HG02938 (cell line): ENCODE measurements at regions not wholly inside any gene's neighbourhood (a gene's known extent, or its start where the extent isn't known, plus 50 kb on each side); places are given as distances from the start of the nearest gene placed in this dataset.

ENCODE experiments used
- ATAC-seq: cut with Tn5 transposase; IDR thresholded peaks from one replicate; pipeline ENCODE4 v1.9.1; 2021; ENCODE audit warnings: mild to moderate bottlenecking, moderate library complexity; ENCODE audit not compliant: unreplicated experiment

DNA sequence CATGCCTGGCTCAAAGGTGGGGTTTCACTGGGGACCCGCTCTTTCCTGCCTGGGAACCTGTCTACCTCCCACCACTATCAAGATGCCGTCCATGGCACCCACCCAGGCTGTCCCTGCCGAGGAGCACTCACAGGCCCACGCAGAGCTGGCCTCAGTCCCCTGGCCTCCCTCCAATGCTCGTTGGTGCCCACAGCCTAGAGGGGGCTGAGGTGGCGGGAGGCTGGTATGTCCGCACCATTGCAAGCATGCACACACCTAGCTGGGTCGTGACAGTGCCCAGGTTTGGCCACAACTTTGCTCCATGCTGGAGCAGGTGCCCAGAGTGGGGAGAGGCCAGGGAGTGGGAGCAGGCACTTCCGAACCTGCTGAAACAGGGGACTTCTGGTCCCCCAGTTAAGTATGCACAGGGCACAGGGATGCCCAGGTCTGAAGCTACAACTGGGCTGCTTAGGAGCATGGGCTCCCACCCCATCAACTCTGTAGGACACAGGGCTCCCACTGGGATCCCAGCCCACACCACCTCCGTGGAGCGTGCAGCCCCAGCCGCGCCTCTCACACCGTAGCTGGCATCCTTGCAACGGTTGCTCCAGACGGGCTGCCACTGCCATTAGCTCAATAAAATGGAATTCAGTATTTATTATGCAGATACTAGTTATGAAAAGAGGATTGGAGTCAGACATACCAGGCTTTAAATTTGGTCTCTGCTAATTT, 1376.1 kb upstream of the TENM3 start:
- ATAC-seq, result no peak

GRCh38 chr4:180870623-180871022, 1372.6 kb upstream of the TENM3 start:
- no peak for ATAC-seq

- no peak for ATAC-seq
Measured at GRCh38 chr4:180898305-180898704, 1344.9 kb upstream of the TENM3 start.

DNA sequence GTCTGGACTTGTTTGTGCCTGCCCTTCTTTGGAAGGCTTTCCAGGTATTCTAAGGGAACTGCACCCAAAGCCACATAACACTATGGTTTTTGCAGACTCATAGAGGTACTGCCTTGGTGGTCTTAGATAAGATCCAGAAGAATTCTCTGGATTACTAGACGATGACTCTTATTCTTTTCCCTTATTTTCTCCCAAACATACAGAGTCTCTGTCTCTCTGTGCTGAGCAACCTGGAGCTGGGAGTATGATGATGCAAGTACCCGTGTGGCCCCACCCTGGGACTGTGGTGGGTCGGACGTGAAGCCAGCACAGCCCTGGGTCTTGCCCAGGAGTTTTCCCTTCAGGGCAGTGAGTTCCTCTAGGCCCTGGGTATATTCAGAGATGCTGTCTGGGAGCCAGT, 1342.4 kb upstream of the TENM3 start:
- ATAC-seq, result no peak

GRCh38 chr4:180909279-180909678, 1333.9 kb upstream of the TENM3 start:
- no peak for ATAC-seq

DNA sequence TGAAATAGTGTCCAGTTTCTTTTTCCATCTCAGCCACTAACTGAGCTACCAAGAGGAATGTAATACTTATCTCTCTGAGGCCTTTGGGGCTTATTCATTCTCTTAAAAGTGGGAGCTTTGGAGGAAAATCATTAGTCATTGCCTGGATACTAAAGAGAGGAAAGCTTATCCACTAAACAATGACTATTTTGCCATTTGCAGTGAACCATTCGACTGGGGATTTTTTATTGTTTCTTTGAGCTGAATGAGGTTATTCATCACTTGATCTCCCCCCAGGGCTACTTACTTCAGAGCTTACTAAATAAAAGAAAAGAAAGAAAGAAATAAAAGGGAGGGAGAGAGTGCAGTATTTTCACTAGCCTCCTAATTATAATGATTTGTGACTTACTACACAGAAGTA, 1329.5 kb upstream of the TENM3 start:
- ATAC-seq, result no peak

DNA sequence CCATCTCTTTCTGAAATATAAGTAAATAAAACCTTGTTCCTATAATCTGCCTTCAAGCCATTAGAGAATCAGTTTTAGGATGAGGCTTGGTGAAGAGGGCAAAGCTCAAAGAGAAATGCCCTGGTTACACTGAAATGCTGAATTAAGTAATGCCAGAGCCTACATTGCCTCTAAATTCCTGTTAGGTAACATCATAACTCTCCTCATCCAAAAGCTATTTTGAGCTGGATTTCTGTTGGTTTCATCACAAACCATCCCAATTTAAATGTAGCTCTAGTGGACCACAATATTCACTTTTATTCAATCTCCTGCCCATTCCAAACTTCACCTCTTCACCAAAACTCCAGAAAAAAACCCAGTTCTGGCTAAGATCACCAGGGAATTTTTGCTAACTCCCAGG, 1319.7 kb upstream of the TENM3 start:
- ATAC-seq, result no peak

- no peak for ATAC-seq
Measured at GRCh38 chr4:180925805-180926204, 1317.4 kb upstream of the TENM3 start.

DNA sequence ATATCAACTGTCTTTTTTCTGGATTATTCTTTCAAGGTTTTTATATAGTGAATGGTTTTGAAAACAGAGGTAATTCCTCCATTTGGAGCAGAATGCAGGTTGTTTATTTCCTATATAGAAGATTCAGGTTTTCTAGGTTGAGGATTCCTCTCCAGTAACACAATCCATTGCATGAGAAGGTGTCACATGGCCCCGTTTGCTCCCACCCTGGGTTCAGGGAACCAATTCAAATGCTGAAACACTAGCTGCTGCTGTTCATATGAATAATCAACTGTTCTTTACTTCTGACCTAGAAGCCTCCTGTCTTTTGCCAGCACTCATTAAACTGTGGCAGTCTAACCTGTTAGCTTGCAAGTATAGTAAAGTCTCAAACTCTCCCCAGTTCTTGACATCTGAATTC, 1316.9 kb upstream of the TENM3 start:
- ATAC-seq, result no peak

DNA sequence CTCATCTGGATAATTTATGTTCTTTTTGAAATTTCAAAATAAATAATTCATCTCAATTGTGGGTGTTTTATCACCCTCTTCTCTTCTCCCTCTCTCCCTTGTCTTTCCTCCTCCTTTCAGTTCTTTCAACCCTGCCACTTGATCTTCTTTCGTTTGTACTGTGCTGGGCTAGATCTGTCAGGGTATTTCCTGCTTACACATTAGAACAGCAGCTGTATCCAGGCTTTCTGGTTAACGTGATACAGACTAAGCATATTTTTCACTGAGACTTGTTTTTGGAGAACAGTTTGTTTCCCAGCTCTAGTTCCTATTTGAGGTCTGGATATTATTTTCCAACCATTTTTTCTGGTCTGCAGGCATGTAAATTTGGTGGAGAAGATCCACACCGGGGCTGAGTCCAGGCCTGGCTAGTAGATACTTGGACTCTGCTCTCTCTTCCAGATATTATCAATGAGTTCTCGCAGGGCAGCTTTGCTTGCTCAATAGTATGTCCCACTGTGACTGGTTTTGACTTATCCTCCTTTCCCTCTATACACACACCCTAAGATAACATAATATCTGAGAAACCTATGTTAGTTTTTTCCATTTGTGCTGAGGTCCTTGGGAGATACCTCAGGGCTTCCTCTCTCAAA, 1310.7 kb upstream of the TENM3 start:
- ATAC-seq, result no peak

DNA sequence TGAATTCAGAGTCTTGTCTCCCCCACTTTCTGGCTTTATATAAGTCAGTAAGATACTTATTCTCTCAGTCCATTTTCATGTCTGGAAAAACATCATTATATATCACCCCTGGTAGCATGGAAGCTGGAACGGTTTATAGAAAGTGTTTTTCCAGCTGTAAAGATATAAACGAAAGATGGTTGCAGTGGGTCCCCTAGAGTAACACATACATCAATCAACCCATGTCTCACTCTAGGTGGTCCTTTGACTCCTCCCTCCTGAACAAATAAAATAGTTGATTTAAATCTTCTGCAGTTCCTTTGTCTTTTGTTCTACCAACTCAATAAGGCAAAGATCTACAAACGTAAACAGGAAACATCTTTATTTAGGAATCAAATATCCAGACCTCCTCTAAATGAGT, 1306.1 kb upstream of the TENM3 start:
- no peak for ATAC-seq

DNA sequence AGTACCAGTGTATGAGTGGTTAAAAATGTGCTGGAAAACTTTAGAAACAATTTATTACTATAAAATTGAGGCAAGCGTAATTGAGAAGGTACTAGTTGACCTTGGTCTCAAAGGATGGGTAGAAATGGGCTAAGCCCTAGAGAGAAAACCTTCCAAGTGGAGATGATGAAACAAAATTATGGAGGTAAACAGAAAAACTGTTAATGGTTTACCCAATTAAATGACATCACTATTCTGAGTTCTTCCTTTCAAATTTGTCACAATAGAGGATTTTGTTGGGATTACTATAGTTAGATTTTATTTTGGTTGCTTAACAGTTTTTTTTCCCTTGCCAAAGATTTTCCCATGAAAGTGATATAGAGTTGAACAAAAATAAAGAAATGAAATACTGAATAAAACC, 1302.5 kb upstream of the TENM3 start:
- no peak for ATAC-seq

DNA sequence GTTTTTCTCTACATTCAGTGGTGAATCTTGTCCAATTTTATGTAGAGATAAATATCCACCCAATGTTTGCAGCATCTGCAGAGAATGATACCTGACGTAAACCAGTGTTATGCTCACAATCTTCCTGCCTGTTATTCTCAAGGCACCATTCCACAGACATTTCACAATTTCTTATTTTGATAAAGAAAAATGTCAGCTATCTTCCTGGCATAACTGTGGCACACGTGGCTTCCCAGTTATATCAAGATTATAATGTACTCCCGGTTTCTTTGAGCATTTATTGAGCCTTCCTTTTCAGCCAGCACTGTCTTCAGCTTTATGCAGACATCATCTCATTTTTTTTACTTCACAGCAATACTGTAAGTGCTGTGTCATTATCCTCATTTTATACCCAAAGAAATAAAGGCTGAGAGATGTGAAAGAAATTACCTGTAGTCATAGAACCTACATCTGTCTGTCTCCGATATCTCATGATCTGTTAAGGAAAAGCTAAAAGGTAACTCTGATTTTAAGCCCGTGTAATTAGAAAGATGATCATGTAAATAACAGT, 1300.8 kb upstream of the TENM3 start:
- ATAC-seq, result no peak

DNA sequence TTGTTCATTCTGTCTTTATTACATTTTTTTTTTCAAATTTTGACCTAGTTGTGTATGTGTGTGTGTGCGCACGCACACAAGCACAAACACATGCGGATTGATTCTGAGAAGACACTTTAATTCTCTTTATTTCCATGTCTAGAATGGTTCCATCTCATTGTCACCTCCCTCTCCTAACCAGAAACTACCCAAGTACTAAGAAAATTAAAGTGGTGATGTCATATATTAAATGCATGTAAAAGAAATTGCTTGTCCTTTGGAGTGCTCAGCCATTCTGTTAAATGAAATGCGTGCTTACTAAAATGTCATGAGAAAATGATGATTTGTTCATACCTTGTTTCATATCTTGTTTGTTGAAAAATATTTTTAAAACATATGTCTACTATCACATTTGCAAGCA, 1297.0 kb upstream of the TENM3 start:
- no peak for ATAC-seq

DNA sequence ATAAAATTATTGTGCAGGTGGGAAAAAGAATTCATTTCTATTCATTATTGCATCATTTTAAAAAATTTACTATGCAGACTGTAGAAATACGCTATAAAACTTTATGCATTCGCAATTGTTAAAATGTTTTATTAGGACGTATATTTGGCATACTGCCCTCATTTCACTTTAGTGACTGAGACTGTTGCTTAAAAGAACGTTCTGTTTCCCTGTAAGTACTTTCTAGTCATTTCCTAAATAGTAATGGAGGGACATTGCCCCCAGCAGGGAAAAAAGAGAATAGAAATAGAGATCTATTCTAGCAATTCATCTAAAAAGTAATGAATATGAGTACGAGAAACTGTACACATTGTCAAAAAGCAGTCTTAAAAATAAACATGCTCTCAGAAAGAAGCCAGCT, 1295.8 kb upstream of the TENM3 start:
- ATAC-seq, result no peak

GRCh38 chr4:180949424-180950213, 1293.6 kb upstream of the TENM3 start:
- no peak for ATAC-seq

GRCh38 chr4:180950377-180950776, 1292.8 kb upstream of the TENM3 start:
- ATAC-seq, result no peak

DNA sequence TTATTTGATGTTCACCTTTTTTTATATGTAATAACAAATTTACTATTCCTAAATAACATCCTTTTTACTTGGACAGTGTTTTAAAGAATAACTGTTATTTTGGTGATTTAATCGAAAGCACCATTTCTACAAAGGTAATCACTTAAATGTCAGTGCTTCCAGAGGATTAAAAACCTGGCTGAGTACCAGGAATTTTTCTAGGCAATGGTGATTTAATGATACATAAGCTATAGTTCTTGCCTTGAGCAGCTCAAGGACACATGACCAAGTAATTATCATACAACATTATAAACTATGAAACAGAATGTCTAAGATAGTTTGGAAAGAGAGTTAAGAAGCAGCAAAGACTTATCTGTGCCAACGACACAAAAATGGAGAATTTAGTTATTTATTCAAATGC, 1291.9 kb upstream of the TENM3 start:
- ATAC-seq, result no peak

DNA sequence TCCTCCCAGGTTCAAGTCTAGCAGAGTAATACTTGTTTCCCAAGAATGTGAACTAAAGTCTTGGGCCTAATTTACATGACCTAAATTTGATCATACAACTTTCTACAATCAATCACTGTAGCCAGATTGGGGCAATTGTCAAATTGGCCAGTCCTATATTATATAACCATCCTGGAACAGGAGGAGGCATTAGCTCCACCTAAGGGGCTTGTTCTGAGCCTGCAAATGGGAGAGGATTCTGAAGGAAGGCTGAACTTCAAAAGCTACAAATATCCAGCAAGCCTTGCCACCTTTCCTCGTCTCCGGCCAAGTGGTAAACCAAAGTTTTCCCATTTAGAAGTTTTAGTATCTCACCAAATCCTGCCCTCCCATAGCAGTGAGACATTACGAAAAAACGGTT, 1289.6 kb upstream of the TENM3 start:
- no peak for ATAC-seq

DNA sequence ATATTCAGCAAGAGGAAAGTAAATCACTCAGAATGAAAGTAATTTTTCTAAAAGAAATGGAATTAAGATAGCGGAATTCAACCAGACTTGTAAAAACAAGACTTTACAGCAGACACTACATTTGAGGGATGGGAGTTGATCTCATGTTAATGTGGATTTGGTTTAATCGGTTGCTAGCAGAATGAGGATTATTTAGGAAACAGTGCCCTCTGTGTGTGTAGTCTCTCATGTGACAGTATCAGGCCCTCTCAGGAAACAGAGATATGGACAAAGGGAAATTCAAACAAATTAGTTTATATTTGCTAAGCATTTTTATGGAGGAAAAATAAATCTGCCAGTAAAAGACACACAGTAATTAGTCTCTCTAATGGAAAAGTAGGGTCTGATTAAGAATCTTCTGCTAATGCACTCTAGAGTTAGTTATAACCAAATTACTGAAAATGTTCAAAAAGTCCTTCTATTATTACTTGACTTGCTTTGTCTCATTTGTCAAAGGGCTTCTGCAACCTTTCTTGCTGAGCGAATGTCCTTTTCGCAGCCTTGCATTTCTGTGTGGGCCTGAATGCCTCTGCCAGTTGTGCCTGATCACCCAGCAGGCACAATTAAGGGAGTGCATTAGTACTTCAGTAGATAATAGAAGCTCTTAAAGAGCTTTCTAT, 1282.3 kb upstream of the TENM3 start:
- ATAC-seq, result no peak

DNA sequence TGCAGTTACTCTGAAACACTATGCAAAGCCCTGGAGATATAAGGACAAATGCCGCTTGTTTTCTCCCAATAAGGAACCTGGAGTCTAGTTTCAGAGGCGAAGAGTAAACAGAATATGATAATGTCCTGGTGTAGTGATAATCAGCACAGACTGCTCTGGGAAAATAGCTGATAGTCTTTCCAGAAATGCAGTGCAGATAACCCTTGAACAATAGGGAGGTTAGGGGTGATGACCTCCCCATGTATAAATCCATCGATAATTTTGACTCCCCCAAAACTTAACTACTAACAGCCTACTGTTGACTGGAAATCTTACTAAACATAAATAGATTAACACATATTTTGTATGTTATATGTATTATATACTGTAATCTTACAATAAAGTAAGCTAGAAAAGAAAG, 1280.9 kb upstream of the TENM3 start:
- ATAC-seq, result no peak
